Thyroid gland (tissue), 4 donors: ENCODE measurements at regions not wholly inside any gene's neighbourhood (a gene's known extent, or its start where the extent isn't known, plus 50 kb on each side); places are given as distances from the start of the nearest gene placed in this dataset.

Experiments
- POLR2A ChIP-seq, 2 donors: fragments of 450-650 bp; IDR thresholded peaks; one replicate each; pipeline ENCODE4 v1.6.1; 2017; ENCODE audit warnings: antibody characterized with exemption in 2 of 2, mild to moderate bottlenecking in 2 of 2, moderate library complexity in 1 of 2
- TF ChIP-seq, protein P1 (sequence below), 6 experiments: fragments of 200-600 bp in 3 of 6; fragments of 450-650 bp in 3 of 6; sonication (generic) in 3 of 6; IDR thresholded peaks; one replicate each; pipeline ENCODE4 v1.5.1; 2016 to 2019; ENCODE audit warnings: antibody characterized with exemption in 6 of 6, mild to moderate bottlenecking in 2 of 6, inconsistent platforms in 1 of 6, moderate library complexity in 1 of 6

DNA sequence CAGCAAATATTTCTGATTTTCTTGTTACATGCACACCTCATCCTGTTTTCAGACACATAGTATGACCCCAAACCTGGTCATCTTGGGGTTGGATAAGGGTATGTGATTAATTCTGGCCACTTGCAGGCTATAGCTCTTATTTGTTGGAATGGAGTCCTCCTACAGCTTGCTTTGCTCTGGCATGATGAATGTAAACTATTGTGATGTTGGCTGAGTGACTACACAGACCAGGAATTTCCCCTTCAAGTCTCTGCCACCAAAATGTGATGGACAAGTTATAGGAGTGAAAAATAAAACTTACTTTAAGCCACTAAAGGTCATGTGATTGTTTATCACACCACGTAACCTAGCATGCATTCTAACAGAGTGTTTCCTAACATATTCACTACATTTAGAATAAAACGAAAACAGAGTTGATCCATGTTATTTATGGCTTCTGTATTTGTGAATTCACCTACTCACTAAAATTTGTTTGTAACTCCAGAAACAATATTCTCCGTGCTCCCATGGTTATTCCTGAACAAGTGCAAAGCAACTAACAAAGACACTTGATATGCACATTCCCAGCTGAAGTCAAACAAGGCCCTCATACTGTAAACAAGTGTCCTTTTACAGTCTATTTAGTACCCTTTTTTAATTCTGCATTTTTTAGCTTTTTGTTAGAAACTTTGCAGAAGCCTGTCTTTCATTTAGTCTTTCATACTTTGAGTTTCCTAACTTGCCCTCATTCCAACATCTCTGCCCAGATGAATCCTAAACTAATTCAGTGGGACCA lies 599.2 kb upstream of the PCDH15 start:
- TF ChIP-seq, protein P1, sequence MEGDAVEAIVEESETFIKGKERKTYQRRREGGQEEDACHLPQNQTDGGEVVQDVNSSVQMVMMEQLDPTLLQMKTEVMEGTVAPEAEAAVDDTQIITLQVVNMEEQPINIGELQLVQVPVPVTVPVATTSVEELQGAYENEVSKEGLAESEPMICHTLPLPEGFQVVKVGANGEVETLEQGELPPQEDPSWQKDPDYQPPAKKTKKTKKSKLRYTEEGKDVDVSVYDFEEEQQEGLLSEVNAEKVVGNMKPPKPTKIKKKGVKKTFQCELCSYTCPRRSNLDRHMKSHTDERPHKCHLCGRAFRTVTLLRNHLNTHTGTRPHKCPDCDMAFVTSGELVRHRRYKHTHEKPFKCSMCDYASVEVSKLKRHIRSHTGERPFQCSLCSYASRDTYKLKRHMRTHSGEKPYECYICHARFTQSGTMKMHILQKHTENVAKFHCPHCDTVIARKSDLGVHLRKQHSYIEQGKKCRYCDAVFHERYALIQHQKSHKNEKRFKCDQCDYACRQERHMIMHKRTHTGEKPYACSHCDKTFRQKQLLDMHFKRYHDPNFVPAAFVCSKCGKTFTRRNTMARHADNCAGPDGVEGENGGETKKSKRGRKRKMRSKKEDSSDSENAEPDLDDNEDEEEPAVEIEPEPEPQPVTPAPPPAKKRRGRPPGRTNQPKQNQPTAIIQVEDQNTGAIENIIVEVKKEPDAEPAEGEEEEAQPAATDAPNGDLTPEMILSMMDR (IDR thresholded peaks at IDR 0.05) = no peak
- TF ChIP-seq POLR2A (IDR thresholded peaks at IDR 0.05) = no peak
